NCI-H446 (cell line): ENCODE measurements at regions not wholly inside any gene's neighbourhood (a gene's known extent, or its start where the extent isn't known, plus 50 kb on each side); places are given as distances from the start of the nearest gene placed in this dataset.

Experiments
- DNase-seq, 2 experiments: peaks; one replicate each; lab custom pipeline; 2025; lab: John Stamatoyannopoulos, UW

DNA sequence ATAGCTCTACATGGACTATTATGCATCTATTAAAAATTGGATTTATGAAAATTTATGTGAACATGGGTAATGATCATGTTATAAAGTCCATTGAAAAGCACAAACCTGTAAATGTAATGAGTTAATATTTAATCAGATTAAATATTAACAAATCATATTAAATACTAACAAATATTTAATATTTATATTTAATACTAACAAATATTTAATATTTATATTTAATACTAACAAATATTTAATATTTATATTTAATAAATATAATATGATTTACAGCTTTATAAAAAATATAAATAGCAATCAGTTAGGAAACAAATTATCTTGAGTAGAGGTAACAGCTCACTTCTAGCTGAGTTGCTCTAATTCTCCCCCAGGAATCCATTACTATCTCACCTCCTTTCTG lies 758.0 kb upstream of the USP15 start:
- DNase-seq = no peak

- DNase-seq = no peak
Observed at GRCh38 chr12:61504396-61505080, 755.7 kb upstream of the USP15 start.

GRCh38 chr12:61513499-61513898 lies 746.7 kb upstream of the USP15 start:
- DNase-seq = no peak

DNA sequence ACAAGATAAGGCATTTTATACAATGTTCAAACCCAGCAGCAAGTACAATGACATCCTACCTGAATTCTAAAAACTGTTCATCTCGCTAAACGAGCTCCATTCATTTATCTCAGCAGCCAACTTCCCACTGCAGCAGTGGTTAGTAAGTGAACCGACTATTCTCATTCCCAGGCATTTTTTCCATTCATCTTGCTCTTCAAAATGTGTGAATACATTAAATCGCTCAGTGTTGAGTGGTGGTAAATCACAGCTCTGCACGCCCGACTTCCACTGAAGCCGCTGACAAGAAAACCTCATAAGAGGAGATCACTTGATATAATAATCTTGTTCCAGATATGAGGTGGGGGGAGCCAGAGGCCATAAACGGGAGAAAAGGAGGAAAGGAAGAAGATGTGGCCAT lies 746.2 kb upstream of the USP15 start:
- no peak for DNase-seq

- DNase-seq = no peak
Observed at GRCh38 chr12:61521258-61521657, 738.9 kb upstream of the USP15 start.

DNA sequence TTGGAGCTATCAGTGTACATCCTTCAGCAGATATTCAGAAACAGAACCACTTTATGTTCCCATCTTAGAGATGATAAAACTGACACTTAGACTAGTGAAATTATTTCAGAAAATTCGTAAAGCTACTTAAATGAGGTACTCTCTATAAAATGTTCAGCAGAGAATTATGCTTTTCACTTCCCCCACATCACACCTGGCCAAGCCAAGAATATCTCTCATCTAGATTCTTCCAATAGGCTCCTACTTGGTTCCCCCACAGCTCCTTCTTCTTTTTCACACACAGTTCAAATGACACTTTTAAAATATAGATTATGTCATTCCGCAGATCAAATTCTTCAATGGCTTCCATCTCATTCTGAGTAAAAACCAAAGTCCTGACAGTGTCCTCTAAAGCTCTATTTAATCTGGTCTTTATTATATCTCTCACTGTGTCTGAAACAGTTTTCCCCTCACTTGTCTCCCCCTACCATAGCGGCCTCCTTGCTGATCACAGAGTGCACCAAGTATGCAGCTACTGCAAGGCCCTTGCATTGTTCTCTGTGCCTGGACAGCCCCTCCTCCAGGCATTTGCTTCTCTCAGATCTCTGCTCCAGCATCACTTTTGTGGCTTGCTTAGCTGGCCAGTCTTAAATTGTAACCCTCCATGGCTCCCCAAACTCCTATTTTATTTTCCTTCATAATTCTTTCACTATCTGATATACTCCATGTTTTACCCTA lies 736.8 kb upstream of the USP15 start:
- no peak for DNase-seq

- DNase-seq = no peak
Observed at GRCh38 chr12:61524851-61525250, 735.4 kb upstream of the USP15 start.

GRCh38 chr12:61525331-61525730 lies 734.9 kb upstream of the USP15 start:
- no peak for DNase-seq

DNA sequence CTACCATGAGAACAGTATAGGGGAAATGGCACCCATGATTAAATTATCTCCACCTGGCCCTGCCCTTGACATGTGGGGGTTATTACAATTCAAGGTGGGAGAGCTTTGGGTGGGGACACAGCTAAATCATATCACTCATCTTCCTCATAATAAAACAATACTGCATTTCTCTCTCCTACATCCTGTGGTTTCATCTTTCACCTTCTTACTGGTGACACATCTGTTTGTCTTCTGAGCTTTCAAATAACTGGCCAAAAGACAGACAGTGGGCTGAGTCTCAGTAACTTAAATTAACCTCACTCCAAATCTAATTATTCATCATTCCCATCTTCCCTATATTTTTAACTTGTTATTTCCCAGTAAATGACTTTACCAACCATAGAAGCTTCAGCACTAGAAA lies 729.7 kb upstream of the USP15 start:
- DNase-seq = no peak

DNA sequence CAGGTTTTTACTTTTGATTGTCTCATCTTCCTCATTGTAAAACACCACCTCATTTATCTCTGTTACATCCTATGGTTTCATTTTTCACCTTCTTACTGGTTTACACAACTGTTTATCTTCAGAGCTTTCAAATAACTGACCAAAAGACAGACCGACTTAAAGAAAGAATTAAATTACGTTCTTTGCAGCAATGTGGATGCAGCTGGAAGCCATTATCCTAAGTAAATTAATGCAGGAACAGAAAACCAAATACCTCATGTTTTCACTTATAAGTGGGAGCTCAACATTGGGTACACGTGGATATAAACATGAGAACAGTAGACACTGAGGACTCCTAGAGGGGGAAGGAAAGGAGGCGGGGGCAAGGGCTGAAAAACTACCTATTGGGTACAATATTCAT lies 729.0 kb upstream of the USP15 start:
- DNase-seq = no peak

DNA sequence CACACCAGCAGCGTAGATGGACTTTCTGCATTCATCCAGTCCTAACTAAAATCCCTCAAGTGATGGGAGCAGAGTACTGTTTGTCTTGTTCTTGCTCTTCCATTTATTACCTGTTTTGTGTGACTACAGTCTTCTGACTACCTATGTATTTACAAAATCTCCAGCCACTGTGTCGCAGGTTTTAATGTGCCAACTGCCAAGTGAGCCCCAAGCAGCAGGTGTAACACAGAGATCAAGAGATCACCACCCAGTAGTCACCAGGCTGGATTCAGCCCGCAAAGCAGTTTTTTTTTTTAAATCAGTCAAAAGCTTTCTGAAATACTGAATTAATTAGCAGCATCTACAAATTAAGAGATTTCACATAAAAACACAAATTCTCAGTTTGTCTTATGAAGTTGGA lies 724.1 kb upstream of the USP15 start:
- DNase-seq = no peak

DNA sequence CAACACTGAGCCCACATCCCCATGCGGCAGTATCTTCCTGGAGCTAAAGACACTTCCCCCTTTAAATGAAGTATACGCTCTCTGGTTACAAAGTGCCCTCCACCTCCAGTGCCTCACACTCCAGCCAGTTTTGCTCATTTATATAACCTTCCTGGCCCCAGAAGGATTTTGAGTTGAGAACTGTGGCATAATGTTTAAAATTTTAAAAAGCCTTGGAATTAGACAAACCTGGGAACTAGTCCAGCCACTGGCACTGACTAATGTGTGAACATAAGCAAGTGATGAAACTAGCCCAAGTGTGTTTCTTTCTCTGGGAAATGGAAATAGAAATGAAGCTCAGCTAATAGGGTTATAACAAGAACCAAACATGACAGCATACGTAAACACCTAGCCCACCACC lies 723.7 kb upstream of the USP15 start:
- no peak for DNase-seq

DNA sequence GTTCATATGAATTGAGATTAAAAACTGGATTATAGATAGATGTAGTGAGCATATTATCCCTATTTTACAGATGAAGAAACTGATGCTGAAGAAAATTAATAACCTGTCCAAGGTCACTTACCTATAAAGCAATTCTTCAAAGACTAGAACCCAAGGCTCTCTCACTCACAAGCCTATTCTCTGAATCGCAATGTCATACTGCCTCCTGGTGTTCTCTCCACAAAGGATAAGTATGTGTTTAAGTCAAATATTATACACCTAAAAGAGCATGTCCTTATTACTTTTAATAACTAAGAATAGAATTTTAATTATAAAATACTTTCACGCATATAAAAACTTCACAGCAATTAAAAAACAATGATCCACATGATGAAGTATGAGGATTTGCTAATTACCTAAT lies 721.3 kb upstream of the USP15 start:
- DNase-seq = no peak

DNA sequence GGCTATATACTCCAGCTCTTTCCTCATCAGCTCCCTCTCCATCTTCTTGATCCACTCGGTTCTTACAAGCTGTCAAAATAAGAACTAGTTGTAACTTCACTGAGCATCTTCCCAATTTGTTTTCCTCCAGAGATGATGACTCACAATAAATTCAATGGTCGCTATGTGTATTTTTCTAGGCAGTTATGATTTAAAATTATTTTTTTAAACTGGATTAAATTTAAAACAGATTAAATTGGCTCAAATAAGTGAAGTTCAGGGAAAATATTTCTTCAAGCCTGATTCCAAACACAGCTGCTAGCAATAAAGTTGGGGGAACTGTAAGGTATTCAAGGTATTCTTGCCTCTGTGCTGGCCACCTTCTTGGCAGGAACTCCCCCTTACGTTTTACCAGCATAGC lies 717.7 kb upstream of the USP15 start:
- no peak for DNase-seq

GRCh38 chr12:61546296-61546695 lies 713.9 kb upstream of the USP15 start:
- no peak for DNase-seq

GRCh38 chr12:61553091-61553490 lies 707.1 kb upstream of the USP15 start:
- no peak for DNase-seq

DNA sequence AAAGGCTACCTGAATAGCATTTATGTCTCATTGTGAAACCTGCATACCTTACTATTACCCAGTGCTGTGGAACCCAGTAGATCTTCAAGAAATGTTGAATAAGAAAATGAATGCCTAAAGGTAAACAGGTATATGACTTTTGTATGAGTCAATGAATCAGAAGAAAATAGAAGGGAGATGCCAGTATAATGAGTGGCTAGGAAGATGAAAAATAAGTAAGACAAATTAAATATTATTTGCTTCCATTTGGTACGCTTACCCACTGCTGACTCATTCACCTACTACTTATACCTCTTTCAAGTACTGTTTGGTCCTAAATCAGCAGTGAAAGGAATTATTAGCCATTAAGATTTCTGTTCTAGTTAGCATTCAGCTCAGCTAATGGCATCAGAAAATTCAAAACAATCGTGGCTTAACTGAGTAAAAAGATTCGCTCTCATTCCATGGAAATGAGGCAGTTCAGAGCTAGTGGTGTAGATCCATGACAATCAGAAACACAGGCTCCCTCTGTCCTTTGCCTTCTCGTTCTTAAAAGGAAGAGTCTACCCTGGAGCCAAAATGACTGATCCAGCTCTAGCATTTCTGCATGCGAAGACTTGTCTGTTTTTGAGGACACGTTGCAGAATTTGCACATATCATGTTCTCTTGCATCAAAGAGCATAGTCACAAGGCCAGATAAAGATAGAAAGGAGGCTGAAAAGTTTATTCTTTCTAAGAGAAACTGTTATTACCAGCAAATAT lies 705.8 kb upstream of the USP15 start:
- no peak for DNase-seq

- DNase-seq = no peak
Observed at GRCh38 chr12:61563665-61564450, 696.3 kb upstream of the USP15 start.

DNA sequence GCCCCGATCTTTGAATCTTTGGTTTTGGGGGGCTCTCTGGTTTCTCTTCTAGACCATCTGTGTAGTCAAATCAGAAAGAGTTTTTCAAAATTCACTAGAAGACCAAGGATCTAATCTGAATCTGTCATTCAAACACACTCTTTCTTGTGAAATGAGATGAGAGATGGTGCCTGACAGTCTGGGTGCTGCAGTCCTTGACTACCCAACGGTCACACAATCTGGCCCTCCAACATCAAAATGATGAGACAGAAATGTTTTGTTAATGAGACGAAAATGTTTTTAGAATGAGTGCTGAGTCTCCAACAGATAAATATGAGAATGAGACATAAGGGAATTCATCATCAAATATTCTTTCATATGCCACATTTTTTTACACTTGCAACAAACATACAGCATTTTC lies 695.7 kb upstream of the USP15 start:
- no peak for DNase-seq

DNA sequence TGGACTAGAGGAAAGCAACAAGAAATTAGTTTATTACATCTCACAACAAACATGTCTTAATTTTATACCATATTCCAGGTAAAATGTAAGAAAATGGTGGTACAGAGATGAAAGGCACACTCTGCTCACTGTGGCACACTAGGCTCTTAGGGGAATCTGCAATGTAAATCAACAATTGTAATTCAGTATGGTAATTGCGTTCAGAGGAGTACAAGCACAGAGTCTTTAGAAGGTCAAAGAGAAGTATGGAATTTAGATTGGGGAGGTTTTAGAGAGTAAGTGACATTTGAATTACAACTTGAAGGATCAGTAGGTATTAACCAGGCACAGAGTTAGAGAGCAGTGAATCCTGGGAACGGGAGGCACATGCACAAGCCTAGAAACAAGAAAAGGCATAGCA lies 694.0 kb upstream of the USP15 start:
- DNase-seq = no peak

GRCh38 chr12:61574339-61574738 lies 685.9 kb upstream of the USP15 start:
- no peak for DNase-seq

- DNase-seq = no peak
Observed at GRCh38 chr12:61584943-61585342, 675.3 kb upstream of the USP15 start.
